ENCODE measurements at regions not wholly inside any gene's neighbourhood (a gene's known extent, or its start where the extent isn't known, plus 50 kb on each side); places are given as distances from the start of the nearest gene placed in this dataset.

GRCh38 chr13:37417060-37417441 is 181.5 kb downstream of the POSTN start:
- no peak overlapping the region for H3K4me3 ChIP-seq (ENCODE audit: low read depth, low read length)
- TF ChIP-seq CTCF (IDR thresholded peaks at IDR 0.05; ENCODE audit: insufficient read depth, low read depth, low read length): no peak
- peak; percentile 17 for DNase-seq (ENCODE audit: low read depth)

GRCh38 chr13:37416291-37417059 is 182.1 kb downstream of the POSTN start:
- no peak for TF ChIP-seq CTCF (IDR thresholded peaks at IDR 0.05; ENCODE audit: insufficient read depth, low read depth, low read length)
- H3K4me3 ChIP-seq (ENCODE audit: low read depth, low read length): no peak overlapping the region
- DNase-seq (ENCODE audit: low read depth): no peak

- no peak for TF ChIP-seq CTCF (IDR thresholded peaks at IDR 0.05; ENCODE audit: insufficient read depth, low read depth, low read length)
- no peak for DNase-seq (ENCODE audit: low read depth)
- no peak overlapping the region for H3K4me3 ChIP-seq (ENCODE audit: low read depth, low read length)
These were observed 185.4 kb downstream of the POSTN start for GRCh38 chr13:37413161-37413560.

GRCh38 chr13:37412241-37412921 is 186.2 kb downstream of the POSTN start:
- TF ChIP-seq CTCF (IDR thresholded peaks at IDR 0.05; ENCODE audit: insufficient read depth, low read depth, low read length): no peak
- peak; percentile 14 for DNase-seq (ENCODE audit: low read depth)

GRCh38 chr13:37410316-37410715 is 188.3 kb downstream of the POSTN start:
- no peak for DNase-seq (ENCODE audit: low read depth)
- H3K4me3 ChIP-seq (ENCODE audit: low read depth, low read length): no peak overlapping the region
- no peak for TF ChIP-seq CTCF (IDR thresholded peaks at IDR 0.05; ENCODE audit: insufficient read depth, low read depth, low read length)

More at GRCh38 chr13:37412241-37412921, 186.2 kb downstream of the POSTN start:
- no peak overlapping the region for H3K4me3 ChIP-seq (ENCODE audit: low read depth, low read length)

- no peak for TF ChIP-seq CTCF (IDR thresholded peaks at IDR 0.05; ENCODE audit: insufficient read depth, low read depth, low read length)
- peak; percentile 10 for DNase-seq (ENCODE audit: low read depth)
- H3K4me3 ChIP-seq (ENCODE audit: low read depth, low read length): no peak overlapping the region
These were observed 188.8 kb downstream of the POSTN start for GRCh38 chr13:37409756-37410155.
